ENCODE measurements at regions not wholly inside any gene's neighbourhood (a gene's known extent, or its start where the extent isn't known, plus 50 kb on each side); places are given as distances from the start of the nearest gene placed in this dataset.

DNA sequence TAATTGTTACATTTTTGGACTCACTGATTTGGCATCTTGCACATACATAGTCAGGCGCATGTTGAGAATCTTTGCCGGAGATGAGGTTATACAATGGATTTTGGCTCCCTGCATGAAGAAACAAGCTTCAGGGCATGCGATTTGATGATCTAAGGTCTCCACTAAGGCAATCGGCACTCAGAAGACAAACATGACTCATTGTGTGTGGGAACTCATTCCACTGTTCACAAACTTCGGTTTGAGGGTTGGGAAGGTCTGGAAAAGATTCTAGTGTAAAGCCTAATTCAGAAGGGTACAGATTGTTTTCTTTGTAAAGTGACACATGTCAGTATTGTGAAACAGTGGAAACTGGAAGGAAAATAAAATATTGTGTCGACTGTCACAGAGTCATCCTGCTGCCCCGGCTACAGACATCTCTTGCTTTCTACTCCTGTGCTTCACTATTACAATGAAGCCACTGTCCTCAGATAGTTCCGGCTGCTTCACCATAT, 192.6 kb upstream of the HMGA2 start:
- DNase-seq (ENCODE audit: low spot score): no peak
- TF ChIP-seq, protein P1, sequence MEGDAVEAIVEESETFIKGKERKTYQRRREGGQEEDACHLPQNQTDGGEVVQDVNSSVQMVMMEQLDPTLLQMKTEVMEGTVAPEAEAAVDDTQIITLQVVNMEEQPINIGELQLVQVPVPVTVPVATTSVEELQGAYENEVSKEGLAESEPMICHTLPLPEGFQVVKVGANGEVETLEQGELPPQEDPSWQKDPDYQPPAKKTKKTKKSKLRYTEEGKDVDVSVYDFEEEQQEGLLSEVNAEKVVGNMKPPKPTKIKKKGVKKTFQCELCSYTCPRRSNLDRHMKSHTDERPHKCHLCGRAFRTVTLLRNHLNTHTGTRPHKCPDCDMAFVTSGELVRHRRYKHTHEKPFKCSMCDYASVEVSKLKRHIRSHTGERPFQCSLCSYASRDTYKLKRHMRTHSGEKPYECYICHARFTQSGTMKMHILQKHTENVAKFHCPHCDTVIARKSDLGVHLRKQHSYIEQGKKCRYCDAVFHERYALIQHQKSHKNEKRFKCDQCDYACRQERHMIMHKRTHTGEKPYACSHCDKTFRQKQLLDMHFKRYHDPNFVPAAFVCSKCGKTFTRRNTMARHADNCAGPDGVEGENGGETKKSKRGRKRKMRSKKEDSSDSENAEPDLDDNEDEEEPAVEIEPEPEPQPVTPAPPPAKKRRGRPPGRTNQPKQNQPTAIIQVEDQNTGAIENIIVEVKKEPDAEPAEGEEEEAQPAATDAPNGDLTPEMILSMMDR (IDR thresholded peaks at IDR 0.05): no peak
- no peaks in the 10 kb centered on the region for H3K36me3 Mint-ChIP-seq (ENCODE audit: low read depth)
- H3K4me3 Mint-ChIP-seq (ENCODE audit: unreplicated experiment): peak overlapping the region; percentile 14
- no peaks in the 10 kb centered on the region for H3K9me3 Mint-ChIP-seq (ENCODE audit: low read depth)
- peaks cover 52% of the 10 kb centered on the region for H3K4me1 Mint-ChIP-seq (ENCODE audit: low read depth)
- H3K27ac Mint-ChIP-seq (ENCODE audit: unreplicated experiment): peak overlapping the region; percentile 91
- no peaks in the 10 kb centered on the region for H3K27me3 Mint-ChIP-seq (ENCODE audit: low read depth)

DNA sequence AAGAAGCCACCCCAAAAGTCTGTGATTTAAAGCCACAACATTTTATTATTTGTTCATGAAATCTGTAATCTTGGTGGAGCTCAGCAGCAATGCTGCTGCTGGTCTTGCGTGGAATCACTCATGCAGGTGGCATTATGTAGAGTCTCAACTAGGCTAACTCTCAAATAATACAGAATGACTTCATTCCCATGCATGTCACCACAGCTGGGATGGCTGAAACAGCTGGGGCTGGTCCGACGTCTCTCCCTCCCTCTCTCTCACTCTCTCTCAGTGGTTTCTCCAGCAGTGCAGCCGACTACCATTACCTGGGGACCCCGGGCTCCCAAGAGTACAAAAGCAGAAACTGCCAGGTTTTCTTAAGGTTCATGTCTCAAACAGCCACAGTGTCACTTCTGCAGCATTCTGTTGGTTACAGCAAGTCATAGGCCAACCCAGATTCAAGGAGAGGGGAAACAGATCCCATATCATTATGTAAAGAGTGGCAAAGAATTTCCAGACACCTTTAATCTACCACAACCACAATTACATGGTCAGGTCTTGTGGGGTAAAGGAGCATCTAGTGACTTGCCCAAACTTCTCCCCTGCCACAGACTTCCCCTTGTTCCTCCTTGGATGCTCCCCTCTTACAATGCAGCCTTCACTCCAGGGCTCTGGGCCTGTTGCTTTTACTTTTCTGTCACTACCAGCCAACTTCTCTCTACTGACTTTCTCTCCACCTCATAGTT, 192.0 kb upstream of the HMGA2 start:
- DNase-seq (ENCODE audit: low spot score): no peak
- Mint-ChIP-seq H3K4me1 (ENCODE audit: low read depth) (peaks cover 50% of the 10 kb centered on the region), H3K27ac (ENCODE audit: unreplicated experiment) (peak overlapping the region; percentile 91), H3K36me3 (ENCODE audit: low read depth) (no peaks in the 10 kb centered on the region), H3K9me3 (ENCODE audit: low read depth) (no peaks in the 10 kb centered on the region), H3K4me3 (ENCODE audit: unreplicated experiment) (no peak overlapping the region), H3K27me3 (ENCODE audit: low read depth) (no peaks in the 10 kb centered on the region)
- TF ChIP-seq, protein P1 (IDR thresholded peaks at IDR 0.05): no peak

DNA sequence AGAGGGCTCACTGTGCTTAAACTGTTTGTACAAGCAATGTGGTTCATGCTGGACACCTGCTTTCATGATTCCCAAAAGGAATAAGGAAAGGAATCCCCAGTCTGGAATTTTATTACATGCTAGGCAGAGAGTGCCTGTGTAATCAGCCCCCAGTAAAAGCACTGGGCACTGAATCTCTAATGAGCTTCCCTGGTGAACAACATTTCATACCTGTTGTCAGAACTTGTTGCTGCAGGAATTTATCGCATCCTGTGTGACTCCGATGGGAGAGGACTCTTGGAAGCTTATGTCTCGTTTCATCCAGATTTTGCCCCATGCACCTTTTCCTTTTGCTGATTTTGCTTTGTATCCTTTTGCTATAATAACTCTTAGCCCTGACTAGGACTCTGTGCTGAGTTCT, 190.2 kb upstream of the HMGA2 start:
- no peak for DNase-seq (ENCODE audit: low spot score)
- Mint-ChIP-seq H3K4me1 (ENCODE audit: low read depth) (peaks cover 53% of the 10 kb centered on the region), H3K9me3 (ENCODE audit: low read depth) (no peaks in the 10 kb centered on the region), H3K36me3 (ENCODE audit: low read depth) (no peaks in the 10 kb centered on the region), H3K27me3 (ENCODE audit: low read depth) (no peaks in the 10 kb centered on the region), H3K4me3 (ENCODE audit: unreplicated experiment) (no peak overlapping the region), H3K27ac (ENCODE audit: unreplicated experiment) (peak overlapping the region; percentile 55)
- TF ChIP-seq, protein P1 (IDR thresholded peaks at IDR 0.05): no peak

DNA sequence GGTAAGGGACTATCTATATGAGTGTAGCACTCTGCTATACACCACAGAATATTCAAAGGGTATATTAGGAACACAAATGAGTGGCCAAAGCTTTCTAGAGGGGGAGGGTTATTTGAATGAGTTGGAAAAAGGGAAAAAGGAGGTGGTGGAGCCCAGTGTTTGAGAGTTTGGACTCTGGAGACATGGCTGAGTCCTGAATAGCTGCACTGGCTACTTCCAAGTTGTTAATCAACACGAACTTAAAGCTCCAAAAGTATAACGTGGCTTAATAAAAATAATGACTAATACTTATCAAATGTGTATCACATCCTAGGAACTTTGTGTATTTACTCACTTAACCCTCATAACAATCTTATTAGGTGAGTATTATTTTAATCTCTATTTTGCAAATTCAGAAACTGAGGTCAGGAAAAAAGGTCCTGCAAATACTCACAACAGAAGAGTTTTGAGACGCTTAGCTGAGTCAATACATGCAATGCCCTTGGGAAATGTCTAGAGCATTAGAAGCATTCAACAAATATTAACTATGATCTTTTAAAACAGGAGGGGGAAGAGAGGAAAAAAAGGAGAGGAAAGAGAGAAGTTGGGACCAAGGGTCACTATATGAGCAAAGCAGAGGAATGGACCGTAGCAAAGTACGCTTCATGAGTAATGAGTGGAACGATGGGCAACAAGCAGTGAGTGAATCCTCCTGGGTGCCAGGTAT, 189.5 kb upstream of the HMGA2 start:
- DNase-seq (ENCODE audit: low spot score): no peak
- Mint-ChIP-seq H3K4me1 (ENCODE audit: low read depth) (peaks cover 52% of the 10 kb centered on the region), H3K27me3 (ENCODE audit: low read depth) (no peaks in the 10 kb centered on the region), H3K36me3 (ENCODE audit: low read depth) (no peaks in the 10 kb centered on the region), H3K27ac (ENCODE audit: unreplicated experiment) (peak overlapping the region; percentile 79), H3K4me3 (ENCODE audit: unreplicated experiment) (no peak overlapping the region), H3K9me3 (ENCODE audit: low read depth) (no peaks in the 10 kb centered on the region)
- TF ChIP-seq, protein P1 (IDR thresholded peaks at IDR 0.05): no peak

DNA sequence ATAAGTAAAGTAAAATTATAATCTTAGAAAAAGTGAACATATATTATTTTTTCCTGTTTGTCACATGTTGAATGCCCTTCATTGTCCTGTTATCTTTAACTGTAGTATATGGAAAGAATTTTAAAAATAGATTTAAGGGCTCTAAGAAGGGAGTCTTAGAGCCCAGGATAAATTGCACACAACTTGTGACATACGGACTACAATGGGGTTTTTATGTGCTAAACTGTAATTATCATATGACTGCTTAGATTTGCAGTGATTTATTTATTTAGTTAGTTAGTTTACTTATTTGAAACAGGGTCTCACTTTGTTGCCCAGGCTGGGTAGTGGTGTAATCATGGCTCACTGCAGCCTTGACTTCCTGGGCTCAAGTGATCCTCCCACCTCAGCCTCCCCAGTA, 187.8 kb upstream of the HMGA2 start:
- no peaks in the 10 kb centered on the region for H3K27me3 Mint-ChIP-seq (ENCODE audit: low read depth)
- no peak overlapping the region for H3K4me3 Mint-ChIP-seq (ENCODE audit: unreplicated experiment)
- H3K36me3 Mint-ChIP-seq (ENCODE audit: low read depth): no peaks in the 10 kb centered on the region
- DNase-seq (ENCODE audit: low spot score): no peak
- H3K4me1 Mint-ChIP-seq (ENCODE audit: low read depth): peaks cover 48% of the 10 kb centered on the region
- TF ChIP-seq, protein P1 (IDR thresholded peaks at IDR 0.05): no peak
- H3K9me3 Mint-ChIP-seq (ENCODE audit: low read depth): no peaks in the 10 kb centered on the region
- H3K27ac Mint-ChIP-seq (ENCODE audit: unreplicated experiment): no peak overlapping the region

Data from chondrocyte (in vitro differentiated cells).